Liver (tissue), 8 donors: ENCODE measurements at regions not wholly inside any gene's neighbourhood (a gene's known extent, or its start where the extent isn't known, plus 50 kb on each side); places are given as distances from the start of the nearest gene placed in this dataset.

ENCODE experiments used
- DNase-seq: peaks from one replicate; pipeline ENCODE4 v3.0.0-alpha.2; 2017; ENCODE audit warnings: low spot score
- H3K27ac ChIP-seq, 2 donors: one replicate each; pipeline ENCODE4 v1.7.0; 2013; ENCODE audit warnings: inconsistent platforms in 2 of 2, low read length in 2 of 2, control low read depth in 1 of 2, low read depth in 1 of 2, mild to moderate bottlenecking in 1 of 2
- H3K27me3 ChIP-seq, 4 donors: one replicate each; pipeline versions ENCODE4 v1.6.1 to v1.7.0; 2013; ENCODE audit warnings: low read length in 3 of 4, inconsistent platforms in 1 of 4, mild to moderate bottlenecking in 1 of 4, moderate library complexity in 1 of 4; ENCODE audit not compliant: control insufficient read depth in 4 of 4, insufficient read depth in 4 of 4
- H3K36me3 ChIP-seq, 4 donors: one replicate each; pipeline versions ENCODE4 v1.6.1 to v1.7.0; 2013; ENCODE audit warnings: low read length in 3 of 4, mild to moderate bottlenecking in 3 of 4, low read depth in 1 of 4, moderate library complexity in 1 of 4; ENCODE audit not compliant: control insufficient read depth in 4 of 4, insufficient read depth in 3 of 4
- H3K4me1 ChIP-seq, 4 donors: one replicate each; pipeline versions ENCODE4 v1.6.1 to v1.7.0; 2013; ENCODE audit warnings: low read length in 3 of 4, mild to moderate bottlenecking in 3 of 4, moderate library complexity in 1 of 4; ENCODE audit not compliant: control insufficient read depth in 4 of 4, insufficient read depth in 4 of 4
- H3K4me3 ChIP-seq, 3 donors: one replicate each; pipeline versions ENCODE4 v1.6.1 to v1.7.0; 2013; ENCODE audit warnings: low read length in 3 of 3, control low read depth in 1 of 3, low read depth in 1 of 3, mild to moderate bottlenecking in 1 of 3
- H3K9ac ChIP-seq, 2 donors: one replicate each; pipeline ENCODE4 v1.7.0; 2013; ENCODE audit warnings: low read length in 2 of 2, mild to moderate bottlenecking in 2 of 2, moderate library complexity in 2 of 2, control low read depth in 1 of 2, low read depth in 1 of 2
- H3K9me3 ChIP-seq, 4 donors: one replicate each; pipeline versions ENCODE4 v1.6.1 to v1.7.0; 2013; ENCODE audit warnings: low read length in 3 of 4; ENCODE audit not compliant: control insufficient read depth in 4 of 4
- ATF3 ChIP-seq: IDR thresholded peaks from 2 replicates; pipeline ENCODE4 v1.6.1; 2016; ENCODE audit warnings: antibody characterized with exemption
- CTCF ChIP-seq: fragments of 150-350 bp; IDR thresholded peaks from 2 replicates; pipeline ENCODE4 v1.5.1; 2017; ENCODE audit warnings: improper control_type of control experiment, low read depth, low read length; ENCODE audit not compliant: missing input control
- EGR1 ChIP-seq, 2 donors: IDR thresholded peaks; 2 replicates each; pipeline ENCODE4 v1.6.1; 2016 to 2018; ENCODE audit warnings: antibody characterized with exemption in 2 of 2, low read depth in 2 of 2
- FOXA1 ChIP-seq: IDR thresholded peaks from 2 replicates; pipeline ENCODE4 v1.6.1; 2016; ENCODE audit warnings: antibody characterized with exemption
- FOXA2 ChIP-seq: IDR thresholded peaks from 2 replicates; pipeline ENCODE4 v1.6.1; 2016; ENCODE audit warnings: antibody characterized with exemption
- GABPA ChIP-seq, 2 donors: IDR thresholded peaks in 1 of 2; conservative IDR thresholded peaks in 1 of 2; 2 replicates each; pipeline ENCODE4 v1.6.1; 2016; ENCODE audit warnings: antibody characterized with exemption in 2 of 2, mild to moderate bottlenecking in 1 of 2, moderate library complexity in 1 of 2
- HNF4A ChIP-seq, 2 donors: conservative IDR thresholded peaks; 2 replicates each; pipeline ENCODE4 v1.6.1; 2016; ENCODE audit warnings: antibody characterized with exemption in 2 of 2, mild to moderate bottlenecking in 2 of 2
- HNF4G ChIP-seq: IDR thresholded peaks from 2 replicates; pipeline ENCODE4 v1.6.1; 2016; ENCODE audit warnings: antibody characterized with exemption
- JUND ChIP-seq, 2 donors: IDR thresholded peaks; 2 replicates each; pipeline ENCODE4 v1.6.1; 2016; ENCODE audit warnings: antibody characterized with exemption in 2 of 2
- MAX ChIP-seq: IDR thresholded peaks from 2 replicates; pipeline ENCODE4 v1.6.1; 2016; ENCODE audit warnings: antibody characterized with exemption
- NR2F2 ChIP-seq: IDR thresholded peaks from 2 replicates; pipeline ENCODE4 v1.6.1; 2016; ENCODE audit warnings: antibody characterized with exemption
- RAD21 ChIP-seq, 2 donors: IDR thresholded peaks; 2 replicates each; pipeline ENCODE4 v1.6.1; 2016; ENCODE audit warnings: antibody characterized with exemption in 2 of 2, mild to moderate bottlenecking in 2 of 2
- REST ChIP-seq: IDR thresholded peaks from 2 replicates; pipeline ENCODE4 v1.6.1; 2016; ENCODE audit warnings: antibody characterized with exemption, mild to moderate bottlenecking
- RXRA ChIP-seq, 2 donors: IDR thresholded peaks; 2 replicates each; pipeline ENCODE4 v1.6.1; 2017 to 2018; ENCODE audit warnings: antibody characterized with exemption in 2 of 2, mild to moderate bottlenecking in 1 of 2
- SP1 ChIP-seq: IDR thresholded peaks from 2 replicates; pipeline ENCODE4 v1.6.1; 2018; ENCODE audit warnings: antibody characterized with exemption, mild to moderate bottlenecking
- TAF1 ChIP-seq: conservative IDR thresholded peaks from 2 replicates; pipeline ENCODE4 v1.6.1; 2016; ENCODE audit warnings: antibody characterized with exemption, mild to moderate bottlenecking
- YY1 ChIP-seq: IDR thresholded peaks from 2 replicates; pipeline ENCODE4 v1.6.1; 2016; ENCODE audit warnings: antibody characterized with exemption, mild to moderate bottlenecking
- ZBTB33 ChIP-seq: IDR thresholded peaks from 2 replicates; pipeline ENCODE4 v1.6.1; 2016; ENCODE audit warnings: antibody characterized with exemption
- WGBS: extraction: QIAGEN DNeasy Blood & Tissue Kit; methylation state at CpG from one replicate; pipeline ENCODE4 v1.1.7; 2013; 5-methylcytosine and 5-hydroxymethylcytosine counted together
- donor health status: healthy.
- donor health status: healthy.
- donor health status: healthy.
- donor health status: healthy.
- donor health status: healthy.

- TF ChIP-seq CTCF (no peak), GABPA (IDR thresholded peaks at IDR 0.05 in 1 of 2, conservative IDR thresholded peaks at IDR 0.05 in 1 of 2) (no peak), RXRA (IDR thresholded peaks at IDR 0.05) (no peak), HNF4G (no peak)
Observed at GRCh38 chr2:21326152-21326551, 202.4 kb downstream of the TDRD15 start (continued).

- Histone ChIP-seq H3K36me3 (no peaks in the 10 kb centered on the region), H3K9me3 (no peaks in the 10 kb centered on the region), H3K27me3 (no peaks in the 10 kb centered on the region), H3K27ac (no peak overlapping the region), H3K9ac (no peak overlapping the region), H3K4me3 (no peak overlapping the region), H3K4me1 (peaks cover 0 to 10% (median 2%) of the 10 kb centered on the region in 4 donors)
- no peak for DNase-seq
- WGBS = 78% methylated on average over 4 of the region's 4 CpGs
- TF ChIP-seq YY1 (no peak), EGR1 (IDR thresholded peaks at IDR 0.05; ENCODE audit: low read depth in 2 of 2) (no peak), REST (no peak), FOXA2 (no peak), MAX (no peak), HNF4A (conservative IDR thresholded peaks at IDR 0.05) (no peak), TAF1 (no peak), JUND (IDR thresholded peaks at IDR 0.05) (no peak), CTCF (no peak), RXRA (IDR thresholded peaks at IDR 0.05) (no peak), SP1 (no peak), ZBTB33 (no peak), NR2F2 (no peak), FOXA1 (no peak), RAD21 (IDR thresholded peaks at IDR 0.05) (no peak), GABPA (IDR thresholded peaks at IDR 0.05 in 1 of 2, conservative IDR thresholded peaks at IDR 0.05 in 1 of 2) (no peak), ATF3 (no peak), HNF4G (no peak)
Observed at GRCh38 chr2:21328177-21328576, 204.4 kb downstream of the TDRD15 start.
